Fibroblast of skin of abdomen (primary cell): ENCODE measurements at regions not wholly inside any gene's neighbourhood (a gene's known extent, or its start where the extent isn't known, plus 50 kb on each side); places are given as distances from the start of the nearest gene placed in this dataset.

ENCODE experiments used
- DNase-seq: peaks from one replicate; pipeline ENCODE4 v3.0.0-alpha.2; 2013

- no peak for DNase-seq
Measured at GRCh38 chr10:131363416-131363815, 51.9 kb upstream of the TCERG1L start.

- no peak for DNase-seq
Measured at GRCh38 chr10:131371571-131371970, 60.0 kb upstream of the TCERG1L start.

- DNase-seq = no peak
Measured at GRCh38 chr10:131381576-131381975, 70.1 kb upstream of the TCERG1L start.

DNA sequence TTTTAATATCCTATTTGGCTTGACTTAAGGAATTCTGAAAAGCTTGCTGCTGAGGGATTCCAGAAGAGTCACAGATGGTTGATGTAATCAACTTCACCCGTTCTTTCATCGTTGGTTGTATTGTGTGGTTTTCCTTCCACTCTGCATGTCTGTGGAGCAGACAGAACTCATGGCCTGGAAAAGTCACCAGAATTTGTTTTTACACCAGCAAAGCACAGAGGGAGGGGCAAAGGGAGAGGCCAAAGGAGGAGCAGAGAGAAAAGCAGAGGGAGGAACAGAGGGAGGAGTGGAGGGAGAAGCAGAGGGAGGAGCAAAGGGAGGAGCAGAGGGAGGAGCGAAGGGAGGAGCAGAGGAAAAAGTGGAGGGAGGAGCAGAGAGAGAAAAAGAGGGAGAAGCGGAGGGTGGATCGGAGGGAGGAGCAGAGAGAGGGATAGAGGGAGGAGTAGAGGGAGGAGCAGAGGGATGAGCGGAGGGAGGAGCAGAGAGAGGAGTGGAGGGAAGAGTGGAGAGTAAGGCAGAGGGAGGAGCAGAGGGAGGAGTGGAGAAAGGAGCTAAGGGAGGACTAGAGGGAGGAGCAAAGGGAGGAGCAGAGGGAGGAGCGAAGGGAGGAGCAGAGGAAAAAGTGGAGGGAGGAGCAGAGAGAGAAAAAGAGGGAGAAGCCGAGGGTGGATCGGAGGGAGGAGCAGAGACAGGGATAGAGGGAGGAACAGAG lies 73.8 kb upstream of the TCERG1L start:
- peak; percentile 4 for DNase-seq

- DNase-seq = no peak
Measured at GRCh38 chr10:131387018-131387529, 75.6 kb upstream of the TCERG1L start.

DNA sequence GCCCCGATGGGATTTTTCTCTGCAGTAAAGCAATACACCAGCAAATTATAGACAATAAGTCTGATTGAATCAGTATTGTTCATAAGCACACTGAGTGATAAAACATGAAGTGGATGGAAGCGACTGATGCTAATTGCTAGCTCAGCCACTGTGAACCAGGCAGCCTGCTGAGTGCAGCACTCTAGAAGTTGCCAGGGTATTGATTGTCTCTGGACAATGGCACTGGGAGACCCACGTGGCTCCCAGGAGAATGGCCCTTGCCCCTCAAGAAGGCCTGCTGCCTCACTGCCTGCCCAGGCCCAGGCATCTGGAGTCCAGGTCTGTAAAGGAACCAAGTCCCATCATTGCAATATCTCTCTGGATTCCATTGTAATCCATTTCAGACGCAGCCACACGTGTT lies 80.4 kb upstream of the TCERG1L start:
- DNase-seq = no peak

DNA sequence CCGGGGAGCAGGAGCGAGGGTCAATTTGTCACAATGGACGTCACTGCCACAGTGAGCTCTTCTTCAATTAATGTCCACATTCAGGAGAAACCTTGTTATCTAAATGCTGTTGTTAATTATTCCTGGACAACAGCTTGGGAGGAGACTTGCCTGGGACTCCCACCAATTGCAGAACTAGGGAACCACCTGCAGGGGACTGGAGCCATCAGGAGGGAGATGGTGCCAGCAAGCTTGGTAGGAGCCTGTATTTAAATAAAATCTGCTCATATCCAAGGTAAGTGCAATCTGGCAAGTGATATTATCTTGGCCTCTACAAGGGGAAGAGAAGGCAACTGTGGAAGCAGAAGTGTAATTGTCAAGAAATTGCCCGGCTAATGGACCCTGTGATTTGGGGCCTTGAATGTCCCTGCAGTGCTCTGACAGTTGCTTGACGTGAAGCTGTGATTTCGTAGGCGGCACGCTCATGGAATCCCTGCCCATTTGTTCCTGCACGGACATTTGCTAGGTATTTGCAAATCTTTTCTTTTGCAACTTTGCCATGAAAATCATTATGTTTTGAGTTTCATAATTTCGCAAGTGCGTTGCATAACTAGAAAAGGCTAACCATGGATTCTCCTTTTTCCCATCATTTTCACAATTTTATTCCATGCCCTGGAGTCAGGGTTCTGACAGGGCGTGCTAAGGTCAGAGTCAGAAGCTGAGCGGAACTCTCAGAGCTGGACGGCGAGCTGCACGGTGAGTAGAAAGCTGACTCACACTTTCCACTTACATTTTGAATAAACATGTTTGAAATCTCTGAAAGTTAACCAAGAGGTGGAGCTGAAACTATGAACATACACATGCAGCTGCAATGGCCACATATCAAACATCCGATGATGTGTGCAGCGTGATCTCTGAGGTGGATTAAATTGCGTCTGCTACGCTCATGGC lies 84.9 kb upstream of the TCERG1L start:
- no peak for DNase-seq

DNA sequence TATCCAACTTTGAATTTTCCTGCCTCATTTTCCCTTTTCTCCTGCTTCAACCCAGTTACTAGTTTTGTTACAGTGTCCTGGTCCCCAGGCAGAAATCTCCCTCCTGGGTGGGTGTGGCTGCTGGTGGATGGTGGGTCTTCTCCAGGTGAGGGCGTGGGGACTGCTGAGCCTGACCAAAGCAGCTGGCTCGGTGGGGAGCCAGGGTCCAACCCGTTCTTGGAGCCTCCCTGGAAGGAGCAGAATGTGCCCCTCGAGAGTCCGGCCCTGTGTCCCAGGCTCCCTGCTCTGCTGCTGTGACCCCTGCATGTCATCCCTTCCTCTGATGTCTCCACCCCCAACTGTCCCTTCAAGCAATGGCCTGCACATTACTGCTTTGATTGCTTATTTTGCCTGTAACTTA lies 86.6 kb upstream of the TCERG1L start:
- no peak for DNase-seq

DNA sequence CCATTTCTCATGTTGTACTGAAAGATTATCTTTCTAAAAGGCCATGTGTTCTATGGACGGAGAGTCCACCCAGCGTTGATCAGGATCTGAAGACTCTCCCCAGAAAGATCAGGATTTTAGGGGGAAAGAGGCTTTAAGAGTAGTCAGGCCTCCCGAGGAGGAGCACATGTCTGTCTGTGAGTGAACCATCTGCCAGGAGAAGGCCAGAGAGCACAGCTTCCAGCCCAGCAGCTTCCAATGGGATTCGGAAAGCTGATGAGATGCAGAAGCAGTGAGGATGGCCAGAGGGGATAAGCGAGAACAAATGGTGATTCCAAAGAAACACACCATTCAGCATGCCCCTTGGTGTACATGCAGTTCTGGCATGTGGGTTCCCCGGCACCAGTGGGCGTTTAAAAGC lies 88.5 kb upstream of the TCERG1L start:
- DNase-seq = no peak

- no peak for DNase-seq
Measured at GRCh38 chr10:131400513-131400912, 89.0 kb upstream of the TCERG1L start.

DNA sequence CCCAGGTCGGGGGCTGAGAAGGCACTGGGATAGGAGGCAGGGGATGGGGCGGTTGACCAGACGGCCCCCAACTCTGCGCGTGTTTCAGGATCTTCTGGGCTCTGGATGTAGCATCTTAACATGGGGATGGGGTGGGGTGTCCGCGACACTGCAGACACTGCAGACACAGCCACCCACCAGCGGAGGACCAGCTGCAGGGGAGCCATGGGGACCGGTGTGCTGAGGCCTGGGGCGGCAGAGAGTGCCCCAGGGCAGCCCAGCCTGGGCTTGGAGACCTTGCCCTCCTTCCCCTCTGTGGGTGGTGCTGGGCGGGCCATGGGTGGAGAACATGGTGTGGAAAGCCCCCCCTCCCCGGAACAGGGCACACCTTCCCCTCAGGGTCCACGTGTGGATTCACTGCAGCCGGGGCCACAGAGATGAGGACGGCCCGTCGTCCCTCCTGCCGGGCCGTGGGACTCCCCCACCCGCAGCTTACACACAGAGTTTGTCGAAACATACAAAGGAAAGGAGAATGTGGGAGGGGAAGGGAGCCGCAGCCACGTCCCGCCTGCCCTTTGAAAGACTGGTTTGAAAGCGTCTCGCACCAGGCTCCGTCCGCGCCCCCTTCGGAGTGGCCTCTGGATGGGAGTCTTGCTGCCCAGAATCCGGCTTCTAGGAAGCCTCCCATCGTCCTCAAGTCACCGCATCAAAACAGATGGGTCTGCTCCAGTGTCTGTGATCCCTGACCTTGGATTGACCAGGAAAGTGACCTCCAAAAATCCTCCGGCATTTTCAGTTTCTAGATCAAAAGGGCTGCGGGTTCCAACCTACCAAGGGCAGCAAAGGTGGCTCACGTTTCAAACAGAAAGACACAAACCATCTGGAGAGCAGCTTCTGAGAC lies 91.5 kb upstream of the TCERG1L start:
- DNase-seq = no peak

DNA sequence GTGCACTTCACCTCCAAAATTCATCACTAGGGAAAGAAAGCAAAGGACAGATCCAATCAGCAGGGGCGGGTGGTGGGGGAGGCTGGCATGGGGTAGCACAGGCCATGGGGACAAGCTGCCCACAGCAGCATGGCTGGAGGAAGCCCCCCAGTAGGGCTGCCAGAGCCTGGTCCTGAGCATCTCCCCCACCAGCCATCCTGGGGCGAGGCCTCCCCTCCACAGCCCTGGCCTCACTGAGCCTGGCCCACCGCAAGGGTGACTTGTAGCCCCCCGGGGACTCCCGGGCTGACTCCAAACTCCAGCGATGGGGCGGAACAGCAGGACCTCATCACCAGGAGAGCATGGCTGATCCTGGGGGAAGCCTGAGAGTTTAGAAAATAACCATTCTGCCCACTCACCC lies 92.4 kb upstream of the TCERG1L start:
- no peak for DNase-seq

DNA sequence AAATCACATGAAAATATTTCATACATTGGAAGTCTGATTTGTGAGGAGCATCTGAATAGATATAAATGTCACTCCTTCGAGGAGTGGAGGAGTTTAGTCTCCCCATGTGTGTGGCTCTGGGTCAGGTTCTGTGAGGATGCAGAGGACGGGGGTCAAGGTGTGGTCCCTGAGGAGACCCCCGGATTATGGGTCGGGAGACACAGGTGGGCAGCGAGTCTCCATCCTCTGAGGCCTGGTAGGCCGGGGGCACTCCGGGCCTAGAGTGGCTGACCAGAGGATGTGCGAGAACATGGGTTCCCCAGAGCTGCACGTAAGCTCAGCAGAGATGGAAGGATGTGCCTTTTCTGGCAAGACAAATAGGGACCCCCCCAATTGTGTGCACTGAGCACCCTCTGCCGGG lies 93.4 kb upstream of the TCERG1L start:
- DNase-seq = no peak

- no peak for DNase-seq
Measured at GRCh38 chr10:131406676-131407392, 95.3 kb upstream of the TCERG1L start.

DNA sequence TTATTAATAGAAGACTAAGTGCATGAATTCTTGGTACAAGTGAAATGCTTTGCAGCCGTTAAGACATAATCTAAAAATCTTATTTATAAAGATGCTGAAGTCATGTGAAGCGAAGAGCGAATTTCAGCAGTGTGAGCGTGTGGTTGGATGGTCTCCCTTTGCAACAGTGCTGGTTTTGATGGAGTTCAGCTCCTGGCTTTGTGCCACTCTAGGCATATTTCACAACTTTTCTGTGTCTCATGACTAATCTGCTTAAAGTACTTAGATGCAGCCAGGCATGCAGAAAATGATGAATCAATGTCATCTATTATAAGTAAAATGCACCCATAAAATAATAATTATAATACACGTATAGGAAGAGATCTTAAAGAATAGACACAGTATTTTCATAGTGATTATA lies 107.2 kb upstream of the TCERG1L start:
- DNase-seq = peak; percentile 42

DNA sequence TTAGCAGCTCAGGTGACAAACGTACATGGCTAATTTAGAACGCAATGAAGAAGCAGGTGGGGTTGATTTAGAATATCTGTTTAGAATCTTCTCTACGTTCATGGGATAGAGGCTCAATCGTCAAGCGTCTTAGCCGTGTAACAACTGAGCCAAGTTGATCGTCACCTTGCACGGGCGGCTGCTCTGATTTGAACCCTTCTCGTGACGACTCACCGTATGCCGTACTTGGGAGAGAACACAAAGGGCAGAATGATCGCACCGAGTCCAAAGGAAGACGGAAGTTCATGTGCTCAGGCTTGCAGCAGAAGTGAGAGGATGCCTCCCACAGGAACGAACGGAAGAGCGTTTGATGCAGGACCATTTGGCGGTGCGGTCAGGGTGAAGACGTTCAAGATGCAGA lies 108.3 kb upstream of the TCERG1L start:
- no peak for DNase-seq

- no peak for DNase-seq
Measured at GRCh38 chr10:131420867-131421266, 109.3 kb upstream of the TCERG1L start.

- DNase-seq = no peak
Measured at GRCh38 chr10:131421381-131421780, 109.9 kb upstream of the TCERG1L start.

DNA sequence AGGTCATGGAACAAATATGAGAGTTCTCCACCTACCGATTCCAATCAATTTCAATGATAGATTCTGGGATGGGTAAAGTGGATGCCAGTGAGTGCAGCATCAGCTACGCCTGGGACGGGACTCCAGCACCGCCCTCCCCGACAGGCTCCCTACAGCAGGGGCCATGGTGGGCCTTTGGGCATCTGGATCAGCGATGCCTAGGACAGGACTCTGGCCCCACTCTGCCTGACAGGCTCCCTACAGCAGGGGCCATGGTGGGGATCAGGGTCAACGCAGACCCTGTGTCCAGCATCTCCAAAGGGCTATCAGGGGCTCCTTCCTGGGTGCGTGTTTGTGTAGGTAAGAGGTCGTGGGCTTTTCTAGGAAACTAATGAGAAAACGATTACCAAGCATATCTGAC lies 111.2 kb upstream of the TCERG1L start:
- no peak for DNase-seq

DNA sequence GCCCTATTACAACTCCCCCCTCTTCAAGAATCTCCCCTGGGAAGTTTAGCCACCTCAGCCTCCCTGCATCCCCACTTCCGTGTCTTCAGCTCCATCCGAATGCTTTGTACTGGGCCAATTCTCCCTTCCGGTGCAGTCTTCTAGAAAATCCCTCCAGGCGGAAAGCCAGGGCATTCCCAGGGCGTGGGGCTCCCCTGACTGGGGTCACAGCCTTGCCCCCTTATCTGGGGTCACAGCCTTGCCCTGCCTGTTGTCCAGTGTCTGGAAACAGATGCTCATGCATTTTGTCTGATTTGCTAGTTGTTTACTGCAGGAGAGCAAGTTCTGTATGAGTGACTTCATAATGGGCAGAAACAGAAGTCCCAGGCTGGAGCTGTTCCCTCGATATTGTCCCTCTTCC lies 112.5 kb upstream of the TCERG1L start:
- DNase-seq = no peak

- no peak for DNase-seq
Measured at GRCh38 chr10:131424836-131425491, 113.4 kb upstream of the TCERG1L start.
